Astrocyte of the spinal cord (primary cell): ENCODE measurements at regions not wholly inside any gene's neighbourhood (a gene's known extent, or its start where the extent isn't known, plus 50 kb on each side); places are given as distances from the start of the nearest gene placed in this dataset.

Experiments
- DNase-seq: peaks from one replicate; pipeline ENCODE4 v3.0.0; 2011; ENCODE audit warnings: low read depth, low spot score
- H3K4me3 ChIP-seq: 2 replicates; pipeline ENCODE4 v1.5.1; 2011; ENCODE audit warnings: low read depth, mild to moderate bottlenecking, low read length, moderate library complexity
- in situ Hi-C: cut with HindIII; loops from 2 replicates; pipeline ENCODE4 v1.10.0; 2017; ENCODE audit warnings: low sequenced_read_pairs
- TF ChIP-seq, protein P1 (sequence below): IDR thresholded peaks from 2 replicates; pipeline ENCODE4 v1.5.1; 2012; ENCODE audit warnings: low read depth, mild to moderate bottlenecking, low read length, inconsistent platforms

GRCh38 chr13:81540777-81541176 is 1199.9 kb upstream of the SPRY2 start:
- in situ Hi-C loops = no loop called here
- DNase-seq = peak; percentile 18
- H3K4me3 ChIP-seq = no peak overlapping the region
- TF ChIP-seq, protein P1, sequence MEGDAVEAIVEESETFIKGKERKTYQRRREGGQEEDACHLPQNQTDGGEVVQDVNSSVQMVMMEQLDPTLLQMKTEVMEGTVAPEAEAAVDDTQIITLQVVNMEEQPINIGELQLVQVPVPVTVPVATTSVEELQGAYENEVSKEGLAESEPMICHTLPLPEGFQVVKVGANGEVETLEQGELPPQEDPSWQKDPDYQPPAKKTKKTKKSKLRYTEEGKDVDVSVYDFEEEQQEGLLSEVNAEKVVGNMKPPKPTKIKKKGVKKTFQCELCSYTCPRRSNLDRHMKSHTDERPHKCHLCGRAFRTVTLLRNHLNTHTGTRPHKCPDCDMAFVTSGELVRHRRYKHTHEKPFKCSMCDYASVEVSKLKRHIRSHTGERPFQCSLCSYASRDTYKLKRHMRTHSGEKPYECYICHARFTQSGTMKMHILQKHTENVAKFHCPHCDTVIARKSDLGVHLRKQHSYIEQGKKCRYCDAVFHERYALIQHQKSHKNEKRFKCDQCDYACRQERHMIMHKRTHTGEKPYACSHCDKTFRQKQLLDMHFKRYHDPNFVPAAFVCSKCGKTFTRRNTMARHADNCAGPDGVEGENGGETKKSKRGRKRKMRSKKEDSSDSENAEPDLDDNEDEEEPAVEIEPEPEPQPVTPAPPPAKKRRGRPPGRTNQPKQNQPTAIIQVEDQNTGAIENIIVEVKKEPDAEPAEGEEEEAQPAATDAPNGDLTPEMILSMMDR = peak; percentile 32

- DNase-seq = no peak
- in situ Hi-C loops = no loop called here
These were observed 1198.8 kb upstream of the SPRY2 start for GRCh38 chr13:81539643-81540150.

DNA sequence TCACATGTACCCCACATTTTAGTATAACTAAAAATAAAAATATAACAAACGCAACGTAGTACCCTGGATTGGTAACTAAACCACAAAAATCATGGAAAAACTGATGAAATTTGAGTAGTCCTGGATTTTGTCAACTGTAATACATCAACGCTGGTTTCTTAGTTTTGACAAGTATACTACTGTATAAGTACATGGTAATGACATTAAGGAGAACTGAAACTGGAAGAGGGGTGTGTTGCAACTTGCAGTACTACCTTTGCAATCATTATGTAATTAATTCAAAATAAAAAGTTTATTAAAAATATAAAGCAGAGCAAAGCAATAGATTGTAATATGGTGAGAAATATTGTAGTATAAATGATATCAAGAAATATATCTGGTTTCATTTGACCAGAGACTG is 1158.0 kb upstream of the SPRY2 start:
- no peak for DNase-seq
- TF ChIP-seq, protein P1 = no peak
- in situ Hi-C loops = no loop called here
- H3K4me3 ChIP-seq = no peak overlapping the region

More at GRCh38 chr13:81539643-81540150, 1198.8 kb upstream of the SPRY2 start:
- no peak overlapping the region for H3K4me3 ChIP-seq
- TF ChIP-seq, protein P1 = no peak

GRCh38 chr13:81493144-81493543 is 1152.2 kb upstream of the SPRY2 start:
- no peak for DNase-seq
- TF ChIP-seq, protein P1 = no peak
- H3K4me3 ChIP-seq = no peak overlapping the region
- in situ Hi-C loops = no loop called here

GRCh38 chr13:81492449-81492848 is 1151.5 kb upstream of the SPRY2 start:
- in situ Hi-C loops = no loop called here
- no peak for DNase-seq
- TF ChIP-seq, protein P1 = no peak
- H3K4me3 ChIP-seq = no peak overlapping the region

- DNase-seq = no peak
- in situ Hi-C loops = no loop called here
- no peak overlapping the region for H3K4me3 ChIP-seq
- TF ChIP-seq, protein P1 = no peak
These were observed 1147.1 kb upstream of the SPRY2 start for GRCh38 chr13:81488021-81488420.

DNA sequence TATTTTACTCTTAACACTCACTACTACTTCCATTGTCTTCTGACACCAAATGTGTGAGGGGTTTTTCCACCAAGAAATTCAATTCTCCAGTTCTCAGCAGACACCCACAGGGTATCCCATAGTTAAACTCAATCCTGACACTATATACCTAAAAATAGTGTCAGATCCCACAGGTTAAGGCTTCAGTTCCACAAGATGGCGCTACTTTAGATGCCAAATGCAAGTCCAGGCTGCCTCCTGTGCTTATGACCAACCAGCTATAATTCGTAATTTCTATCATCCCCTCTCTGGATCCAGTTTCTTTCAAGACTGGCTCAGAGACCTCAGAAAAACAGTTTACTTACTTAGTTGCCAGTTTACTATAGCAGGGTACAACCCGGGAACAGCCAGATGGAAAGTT is 1146.2 kb upstream of the SPRY2 start:
- H3K4me3 ChIP-seq = no peak overlapping the region
- TF ChIP-seq, protein P1 = peak; percentile 25
- peak; percentile 7 for DNase-seq
- in situ Hi-C loops = no loop called here
